ENCODE measurements at regions not wholly inside any gene's neighbourhood (a gene's known extent, or its start where the extent isn't known, plus 50 kb on each side); places are given as distances from the start of the nearest gene placed in this dataset.
"Not testable (repeated sequence)": the region's sequence is repeated elsewhere in the genome, so short reads cannot be mapped to it uniquely, and the experiment has no call there.

- no peak for DNase-seq (ENCODE audit: low read depth, low spot score)
Observed at GRCh38 chr6:154629127-154629526, 104.1 kb upstream of the SCAF8 start.

GRCh38 chr6:154632119-154632518 is 101.1 kb upstream of the SCAF8 start:
- no peak for DNase-seq (ENCODE audit: low read depth, low spot score)

- DNase-seq (ENCODE audit: low read depth, low spot score): no peak
Observed at GRCh38 chr6:154637392-154637791, 95.8 kb upstream of the SCAF8 start.

- DNase-seq (ENCODE audit: low read depth, low spot score): no peak
Observed at GRCh38 chr6:154638369-154638768, 94.8 kb upstream of the SCAF8 start.

GRCh38 chr6:154639196-154639595 is 94.0 kb upstream of the SCAF8 start:
- DNase-seq (ENCODE audit: low read depth, low spot score): not testable (repeated sequence)

GRCh38 chr6:154648188-154648887 is 84.9 kb upstream of the SCAF8 start:
- DNase-seq (ENCODE audit: low read depth, low spot score): no peak

- no peak for DNase-seq (ENCODE audit: low read depth, low spot score)
Observed at GRCh38 chr6:154648888-154649205, 84.4 kb upstream of the SCAF8 start.

- DNase-seq (ENCODE audit: low read depth, low spot score): no peak
Observed at GRCh38 chr6:154649721-154650120, 83.5 kb upstream of the SCAF8 start.

GRCh38 chr6:154650351-154650750 is 82.9 kb upstream of the SCAF8 start:
- DNase-seq (ENCODE audit: low read depth, low spot score): no peak

GRCh38 chr6:154651656-154652055 is 81.6 kb upstream of the SCAF8 start:
- DNase-seq (ENCODE audit: low read depth, low spot score): no peak

GRCh38 chr6:154653385-154653784 is 79.8 kb upstream of the SCAF8 start:
- no peak for DNase-seq (ENCODE audit: low read depth, low spot score)

- DNase-seq (ENCODE audit: low read depth, low spot score): no peak
Observed at GRCh38 chr6:154653853-154654252, 79.4 kb upstream of the SCAF8 start.

GRCh38 chr6:154656660-154657059 is 76.6 kb upstream of the SCAF8 start:
- no peak for DNase-seq (ENCODE audit: low read depth, low spot score)

GRCh38 chr6:154661768-154662167 is 71.4 kb upstream of the SCAF8 start:
- DNase-seq (ENCODE audit: low read depth, low spot score): no peak

- no peak for DNase-seq (ENCODE audit: low read depth, low spot score)
Observed at GRCh38 chr6:154664287-154664686, 68.9 kb upstream of the SCAF8 start.

GRCh38 chr6:154668156-154668555 is 65.1 kb upstream of the SCAF8 start:
- no peak for DNase-seq (ENCODE audit: low read depth, low spot score)

- DNase-seq (ENCODE audit: low read depth, low spot score): no peak
Observed at GRCh38 chr6:154672086-154672485, 61.1 kb upstream of the SCAF8 start.

- DNase-seq (ENCODE audit: low read depth, low spot score): no peak
Observed at GRCh38 chr6:154673919-154674318, 59.3 kb upstream of the SCAF8 start.

- peak; percentile 78 for DNase-seq (ENCODE audit: low read depth, low spot score)
Observed at GRCh38 chr6:154675602-154676088, 57.6 kb upstream of the SCAF8 start.

- no peak for DNase-seq (ENCODE audit: low read depth, low spot score)
Observed at GRCh38 chr6:154682633-154683125, 50.5 kb upstream of the SCAF8 start.
